SK-N-SH (cell line): ENCODE measurements at regions not wholly inside any gene's neighbourhood (a gene's known extent, or its start where the extent isn't known, plus 50 kb on each side); places are given as distances from the start of the nearest gene placed in this dataset.

Experiments
- CTCF ChIP-seq: fragments of 200-600 bp; sonication (generic); IDR thresholded peaks from 2 replicates; pipeline ENCODE4 v1.6.1; 2017; ENCODE audit warnings: antibody characterized with exemption, mild to moderate bottlenecking, moderate library complexity
- POLR2AphosphoS5 ChIP-seq: IDR thresholded peaks from 2 replicates; pipeline ENCODE4 v1.6.1; 2012; ENCODE audit warnings: low read depth, low read length
- TEAD4 ChIP-seq: IDR thresholded peaks from 2 replicates; pipeline ENCODE4 v1.4.0; 2012; ENCODE audit warnings: mild to moderate bottlenecking, borderline replicate concordance; ENCODE audit not compliant: insufficient read depth

- TF ChIP-seq CTCF (no peak), POLR2AphosphoS5 (no peak), TEAD4 (no peak)
These were observed 282.0 kb upstream of the ADARB2 start for GRCh38 chr10:2019281-2019680.
